NCI-H82 (cell line): ENCODE measurements at regions not wholly inside any gene's neighbourhood (a gene's known extent, or its start where the extent isn't known, plus 50 kb on each side); places are given as distances from the start of the nearest gene placed in this dataset.

Source experiments
- DNase-seq: peaks from one replicate; lab custom pipeline; 2025; lab: John Stamatoyannopoulos, UW

- DNase-seq: peak; percentile 13
These were observed 52.6 kb upstream of the DCTD start for GRCh38 chr4:182969651-182970279.

- no peak for DNase-seq
These were observed 51.9 kb upstream of the DCTD start for GRCh38 chr4:182968917-182969650.

- DNase-seq: no peak
These were observed 50.2 kb upstream of the DCTD start for GRCh38 chr4:182967403-182967802.
